CD4-positive, CD25-positive, alpha-beta regulatory T cell (primary cell): ENCODE measurements at regions not wholly inside any gene's neighbourhood (a gene's known extent, or its start where the extent isn't known, plus 50 kb on each side); places are given as distances from the start of the nearest gene placed in this dataset.

Experiments
- ATAC-seq, 2 donors: fragments of 150-1000 bp; cut with Tn5 transposase; one replicate each; pipeline ENCODE4 v1.10.0; 2021; ENCODE audit warnings: low read depth in 2 of 2, moderate number of reproducible peaks in 2 of 2, moderate library complexity in 1 of 2
- DNase-seq, 3 donors: peaks; one replicate each; pipeline versions ENCODE4 v3.0.0 to v3.0.0-alpha.2; 2012 to 2022; ENCODE audit warnings: mixed read lengths in 1 of 3
- H3K27ac ChIP-seq: one replicate; pipeline ENCODE4 v1.7.0; 2013; ENCODE audit warnings: mild to moderate bottlenecking, low read length; ENCODE audit not compliant: insufficient read depth, poor library complexity, severe bottlenecking
- H3K27me3 ChIP-seq: one replicate; pipeline ENCODE4 v1.7.0; 2013; ENCODE audit warnings: low read length; ENCODE audit not compliant: control insufficient read depth, insufficient read depth
- H3K36me3 ChIP-seq: one replicate; pipeline ENCODE4 v1.7.0; 2013; ENCODE audit warnings: mild to moderate bottlenecking, low read length, moderate library complexity; ENCODE audit not compliant: control insufficient read depth, insufficient read depth
- H3K4me1 ChIP-seq: 2 replicates; pipeline ENCODE4 v1.7.0; 2013; ENCODE audit warnings: mild to moderate bottlenecking, low read length; ENCODE audit not compliant: insufficient read depth, control insufficient read depth, poor library complexity, severe bottlenecking
- H3K4me3 ChIP-seq: one replicate; pipeline ENCODE4 v1.7.0; 2013; ENCODE audit warnings: low read depth, mild to moderate bottlenecking, low read length, moderate library complexity
- H3K9me3 ChIP-seq, 2 experiments: 1 replicate in 1 of 2; 2 replicates in 1 of 2; pipeline ENCODE4 v1.7.0; 2013; ENCODE audit warnings: low read length in 2 of 2, mild to moderate bottlenecking in 1 of 2, moderate library complexity in 1 of 2; ENCODE audit not compliant: control insufficient read depth in 2 of 2
- H3K27ac Mint-ChIP-seq, 3 donors: one replicate each; pipeline ENCODE4 v1.8.0; 2020 to 2022; ENCODE audit warnings: mild to moderate bottlenecking in 3 of 3, mixed read lengths in 3 of 3, moderate library complexity in 2 of 3
- H3K27me3 Mint-ChIP-seq: one replicate; pipeline ENCODE4 v1.8.0; 2022; ENCODE audit warnings: mild to moderate bottlenecking, mixed read lengths
- H3K36me3 Mint-ChIP-seq: one replicate; pipeline ENCODE4 v1.8.0; 2020; ENCODE audit warnings: mixed read lengths
- H3K4me1 Mint-ChIP-seq, 4 donors: one replicate each; pipeline ENCODE4 v1.8.0; 2020 to 2022; ENCODE audit warnings: mixed read lengths in 4 of 4, mild to moderate bottlenecking in 1 of 4
- H3K4me3 Mint-ChIP-seq, 4 donors: one replicate each; pipeline ENCODE4 v1.8.0; 2020 to 2022; ENCODE audit warnings: mild to moderate bottlenecking in 4 of 4, mixed read lengths in 4 of 4, moderate library complexity in 3 of 4
- H3K9me3 Mint-ChIP-seq, 7 donors: one replicate each; pipeline ENCODE4 v1.8.0; 2020 to 2022; ENCODE audit warnings: mixed read lengths in 7 of 7, mild to moderate bottlenecking in 3 of 7, moderate library complexity in 2 of 7

- Mint-ChIP-seq H3K4me1 (no peaks in the 10 kb centered on the region), H3K36me3 (no peaks in the 10 kb centered on the region), H3K9me3 (peaks cover 0 to 6% (median 2%) of the 10 kb centered on the region in 7 donors), H3K27me3 (peaks cover 5% of the 10 kb centered on the region), H3K4me3 (no peak overlapping the region), H3K27ac (no peak overlapping the region)
- Histone ChIP-seq H3K4me1 (no peaks in the 10 kb centered on the region), H3K9me3 (no peaks in the 10 kb centered on the region), H3K27ac (no peak overlapping the region), H3K27me3 (no peaks in the 10 kb centered on the region), H3K4me3 (no peak overlapping the region), H3K36me3 (no peaks in the 10 kb centered on the region)
- DNase-seq (no peak), ATAC-seq (no peak)
Measured at GRCh38 chr10:131464789-131465188, 153.3 kb upstream of the TCERG1L start.

DNA sequence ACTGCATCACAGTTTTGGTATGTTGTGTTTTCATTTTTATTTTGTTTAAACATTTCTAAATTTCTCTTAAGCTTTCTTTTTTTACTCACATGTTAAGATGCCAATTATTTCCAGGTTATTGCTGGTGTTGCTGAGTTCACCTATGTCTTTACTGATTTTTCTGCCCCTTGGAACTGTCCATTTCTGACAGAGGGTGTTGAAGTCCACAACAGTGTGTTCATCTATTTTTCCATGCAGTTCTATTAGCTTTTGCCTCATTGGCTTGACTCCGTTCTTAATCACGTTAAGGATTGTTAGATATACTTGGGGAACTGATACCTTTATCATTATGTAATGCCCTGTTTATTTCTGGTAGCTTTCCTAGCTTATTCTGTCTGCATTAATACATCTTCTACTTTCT is 158.0 kb upstream of the TCERG1L start:
- no peaks in the 10 kb centered on the region for H3K27me3 ChIP-seq
- Mint-ChIP-seq H3K27me3 (peaks cover 5% of the 10 kb centered on the region), H3K4me1 (no peaks in the 10 kb centered on the region), H3K36me3 (no peaks in the 10 kb centered on the region), H3K27ac (no peak overlapping the region), H3K4me3 (no peak overlapping the region), H3K9me3 (peaks cover 0 to 6% (median 0%) of the 10 kb centered on the region in 7 donors)
- no peaks in the 10 kb centered on the region for H3K9me3 ChIP-seq
- no peak overlapping the region for H3K27ac ChIP-seq
- no peaks in the 10 kb centered on the region for H3K36me3 ChIP-seq
- H3K4me3 ChIP-seq: no peak overlapping the region
- no peak for DNase-seq
- no peaks in the 10 kb centered on the region for H3K4me1 ChIP-seq
- no peak for ATAC-seq

GRCh38 chr10:131473645-131474044 is 162.1 kb upstream of the TCERG1L start:
- H3K9me3 ChIP-seq: no peaks in the 10 kb centered on the region
- DNase-seq (no peak), ATAC-seq (no peak)
- H3K27ac ChIP-seq: no peak overlapping the region
- no peaks in the 10 kb centered on the region for H3K27me3 ChIP-seq
- no peaks in the 10 kb centered on the region for H3K4me1 ChIP-seq
- no peaks in the 10 kb centered on the region for H3K36me3 ChIP-seq
- Mint-ChIP-seq H3K27me3 (no peaks in the 10 kb centered on the region), H3K36me3 (no peaks in the 10 kb centered on the region), H3K9me3 (no peaks in the 10 kb centered on the region), H3K4me3 (no peak overlapping the region), H3K4me1 (no peaks in the 10 kb centered on the region), H3K27ac (no peak overlapping the region)
- H3K4me3 ChIP-seq: no peak overlapping the region

DNA sequence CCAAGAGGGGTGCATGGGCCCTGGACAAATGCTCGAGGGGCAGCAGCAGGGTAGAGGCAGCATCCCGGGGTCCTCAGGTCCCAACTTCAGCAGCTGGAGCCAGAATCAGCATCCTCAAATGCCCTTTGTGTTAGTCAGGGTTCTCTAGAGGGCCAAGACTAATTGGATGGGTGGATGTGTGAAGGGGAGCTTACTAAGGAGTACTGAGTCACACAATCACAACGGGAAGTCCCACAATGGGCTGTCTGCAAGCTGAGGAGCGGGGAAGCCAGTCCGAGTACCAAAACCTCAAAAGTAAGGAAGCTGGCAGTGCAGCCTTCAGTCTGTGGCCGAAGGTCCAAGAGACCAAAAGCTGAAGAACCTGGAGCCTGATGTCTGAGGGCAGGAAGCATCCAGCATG is 162.9 kb upstream of the TCERG1L start:
- Mint-ChIP-seq H3K9me3 (no peaks in the 10 kb centered on the region), H3K27me3 (no peaks in the 10 kb centered on the region), H3K4me1 (no peaks in the 10 kb centered on the region), H3K4me3 (no peak overlapping the region), H3K27ac (no peak overlapping the region), H3K36me3 (no peaks in the 10 kb centered on the region)
- Histone ChIP-seq H3K9me3 (no peaks in the 10 kb centered on the region), H3K27ac (no peak overlapping the region), H3K4me3 (no peak overlapping the region), H3K27me3 (no peaks in the 10 kb centered on the region), H3K36me3 (no peaks in the 10 kb centered on the region), H3K4me1 (no peaks in the 10 kb centered on the region)
- ATAC-seq (no peak), DNase-seq (no peak)

- Histone ChIP-seq H3K27ac (no peak overlapping the region), H3K4me1 (no peaks in the 10 kb centered on the region), H3K27me3 (no peaks in the 10 kb centered on the region), H3K4me3 (no peak overlapping the region), H3K9me3 (no peaks in the 10 kb centered on the region), H3K36me3 (no peaks in the 10 kb centered on the region)
- Mint-ChIP-seq H3K4me1 (no peaks in the 10 kb centered on the region), H3K36me3 (no peaks in the 10 kb centered on the region), H3K9me3 (no peaks in the 10 kb centered on the region), H3K4me3 (no peak overlapping the region), H3K27ac (no peak overlapping the region), H3K27me3 (no peaks in the 10 kb centered on the region)
- ATAC-seq (no peak), DNase-seq (no peak)
Measured at GRCh38 chr10:131475043-131475442, 163.5 kb upstream of the TCERG1L start.

GRCh38 chr10:131475803-131476202 is 164.3 kb upstream of the TCERG1L start:
- Mint-ChIP-seq H3K27me3 (no peaks in the 10 kb centered on the region), H3K4me1 (no peaks in the 10 kb centered on the region), H3K27ac (no peak overlapping the region), H3K4me3 (no peak overlapping the region), H3K36me3 (no peaks in the 10 kb centered on the region), H3K9me3 (no peaks in the 10 kb centered on the region)
- Histone ChIP-seq H3K27me3 (no peaks in the 10 kb centered on the region), H3K27ac (no peak overlapping the region), H3K4me1 (no peaks in the 10 kb centered on the region), H3K4me3 (no peak overlapping the region), H3K9me3 (no peaks in the 10 kb centered on the region), H3K36me3 (no peaks in the 10 kb centered on the region)
- DNase-seq: no peak
- ATAC-seq: no peak

DNA sequence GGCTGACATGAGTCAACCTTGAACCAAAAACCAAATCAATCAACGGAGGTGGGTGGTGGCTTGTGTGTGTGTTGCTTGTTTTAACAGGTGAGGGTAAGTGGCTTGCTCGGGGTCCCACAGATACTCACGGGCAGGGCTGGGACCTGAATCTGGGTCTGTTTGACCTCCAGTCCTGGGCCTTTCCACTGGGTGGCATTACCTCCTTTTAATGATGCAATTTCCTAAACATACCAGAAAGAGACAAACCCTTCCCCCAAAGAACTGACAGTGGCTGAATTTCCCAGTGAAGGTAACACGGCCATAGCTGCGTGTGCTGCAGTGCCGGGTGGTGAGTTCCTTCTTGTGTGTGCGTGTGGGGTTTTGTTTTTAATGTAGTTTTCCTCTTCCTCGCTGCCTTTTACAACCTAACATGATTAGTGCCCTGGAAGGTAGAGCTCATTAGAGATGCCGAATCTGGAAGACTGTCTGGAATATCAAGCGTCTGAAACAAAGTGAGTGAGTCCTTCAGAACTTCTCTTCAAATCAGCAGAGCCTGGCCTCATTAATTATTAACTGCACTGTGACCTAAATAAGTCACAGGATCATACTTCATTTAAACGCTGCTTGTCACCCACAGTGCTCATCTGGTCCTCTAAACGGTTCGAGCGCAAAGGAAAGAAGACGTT is 166.1 kb upstream of the TCERG1L start:
- Mint-ChIP-seq H3K9me3 (peaks cover 0 to 6% (median 0%) of the 10 kb centered on the region in 7 donors), H3K36me3 (no peaks in the 10 kb centered on the region), H3K27me3 (no peaks in the 10 kb centered on the region), H3K27ac (no peak overlapping the region), H3K4me3 (no peak overlapping the region), H3K4me1 (no peaks in the 10 kb centered on the region)
- no peak overlapping the region for H3K27ac ChIP-seq
- ATAC-seq: no peak
- H3K27me3 ChIP-seq: no peaks in the 10 kb centered on the region
- no peaks in the 10 kb centered on the region for H3K9me3 ChIP-seq
- H3K36me3 ChIP-seq: no peaks in the 10 kb centered on the region
- no peak for DNase-seq
- no peaks in the 10 kb centered on the region for H3K4me1 ChIP-seq
- no peak overlapping the region for H3K4me3 ChIP-seq

DNA sequence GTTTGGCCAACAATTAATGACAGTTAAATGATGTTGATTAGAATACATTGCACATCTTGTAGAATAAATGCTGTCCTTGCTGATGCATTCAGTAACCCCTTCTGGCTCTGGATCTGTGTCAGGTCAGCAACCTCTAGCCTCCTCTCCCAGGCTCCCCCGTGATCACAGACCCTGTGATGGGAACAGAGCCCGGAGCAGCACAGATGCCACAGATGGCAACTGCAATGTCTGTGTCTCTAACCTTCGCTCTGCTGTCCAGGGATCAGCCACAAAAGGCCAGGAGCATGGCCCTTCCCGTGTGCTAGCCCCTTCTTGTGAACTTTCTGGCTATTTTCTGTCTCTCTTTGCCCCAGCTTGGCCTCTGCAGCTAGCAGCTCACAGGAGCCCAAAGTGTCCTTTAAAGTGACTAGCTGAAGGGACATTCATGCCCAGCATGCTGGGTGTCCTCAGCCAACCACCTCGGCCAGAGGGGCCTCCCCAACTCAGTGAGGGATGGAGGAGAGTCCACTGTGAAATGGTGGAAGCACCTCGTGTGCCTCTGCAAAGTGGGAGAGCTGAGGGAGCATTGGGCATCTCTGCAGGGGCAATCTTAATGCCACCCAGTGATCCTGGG is 167.0 kb upstream of the TCERG1L start:
- H3K36me3 Mint-ChIP-seq: no peaks in the 10 kb centered on the region
- DNase-seq: no peak
- H3K4me3 ChIP-seq: no peak overlapping the region
- H3K27ac Mint-ChIP-seq: no peak overlapping the region
- H3K4me3 Mint-ChIP-seq: no peak overlapping the region
- H3K27me3 Mint-ChIP-seq: no peaks in the 10 kb centered on the region
- no peak for ATAC-seq
- H3K4me1 ChIP-seq: no peaks in the 10 kb centered on the region
- no peaks in the 10 kb centered on the region for H3K36me3 ChIP-seq
- H3K4me1 Mint-ChIP-seq: no peaks in the 10 kb centered on the region
- H3K9me3 ChIP-seq: no peaks in the 10 kb centered on the region
- H3K9me3 Mint-ChIP-seq: peaks cover 0 to 11% (median 3%) of the 10 kb centered on the region in 7 donors
- H3K27me3 ChIP-seq: no peaks in the 10 kb centered on the region
- H3K27ac ChIP-seq: no peak overlapping the region
